CD4-positive, alpha-beta T cell treated with Interferon alpha-2 for 1 hour (primary cell): ENCODE measurements at regions not wholly inside any gene's neighbourhood (a gene's known extent, or its start where the extent isn't known, plus 50 kb on each side); places are given as distances from the start of the nearest gene placed in this dataset.
"Not testable (repeated sequence)": the region's sequence is repeated elsewhere in the genome, so short reads cannot be mapped to it uniquely, and the experiment has no call there.

Source experiments
- DNase-seq, 2 donors: peaks; one replicate each; pipeline ENCODE4 v3.0.0-alpha.2; 2020 to 2022

DNA sequence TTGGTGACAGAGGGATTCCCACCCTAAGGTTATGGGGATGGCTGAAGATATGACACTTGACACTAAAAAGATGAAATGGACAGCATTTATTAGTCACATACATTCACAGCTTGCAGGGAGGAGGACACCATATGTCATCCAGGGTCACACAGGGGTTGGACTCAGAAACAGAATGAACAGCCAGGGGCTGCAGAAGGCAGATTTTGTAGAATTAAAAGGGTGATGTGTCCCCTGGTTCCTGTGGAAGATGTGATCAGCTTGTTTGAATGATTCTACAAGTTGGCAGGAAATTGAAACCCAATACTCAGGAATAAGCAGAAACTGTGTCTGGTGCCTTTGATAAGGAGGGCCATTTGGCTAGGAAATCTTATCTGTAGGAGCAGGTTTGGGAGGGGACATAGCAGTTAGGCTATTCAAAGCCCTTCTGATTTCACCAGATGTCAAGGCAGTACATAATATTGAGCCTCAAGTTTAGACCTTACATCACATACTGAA lies 102.3 kb upstream of the GRIN3A start:
- DNase-seq, result no peak

DNA sequence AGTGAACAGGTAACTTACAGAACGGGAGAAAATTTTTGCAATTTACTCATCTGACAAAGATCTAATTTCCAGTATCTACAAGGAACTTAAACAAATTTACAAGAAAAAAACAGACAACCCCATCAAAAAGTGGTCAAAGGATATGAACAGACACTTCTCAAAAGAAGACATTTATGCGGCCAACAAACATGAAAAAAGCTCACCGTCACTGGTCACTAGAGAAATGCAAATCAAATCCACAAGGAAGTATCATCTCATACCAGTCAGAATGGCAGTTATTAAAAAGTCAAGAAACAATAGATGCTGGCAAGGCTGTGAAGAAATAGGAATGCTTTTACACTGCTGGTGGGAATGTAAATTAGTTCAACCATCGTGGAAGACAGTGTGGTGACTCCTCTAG lies 100.5 kb upstream of the GRIN3A start:
- not testable (repeated sequence) for DNase-seq

DNA sequence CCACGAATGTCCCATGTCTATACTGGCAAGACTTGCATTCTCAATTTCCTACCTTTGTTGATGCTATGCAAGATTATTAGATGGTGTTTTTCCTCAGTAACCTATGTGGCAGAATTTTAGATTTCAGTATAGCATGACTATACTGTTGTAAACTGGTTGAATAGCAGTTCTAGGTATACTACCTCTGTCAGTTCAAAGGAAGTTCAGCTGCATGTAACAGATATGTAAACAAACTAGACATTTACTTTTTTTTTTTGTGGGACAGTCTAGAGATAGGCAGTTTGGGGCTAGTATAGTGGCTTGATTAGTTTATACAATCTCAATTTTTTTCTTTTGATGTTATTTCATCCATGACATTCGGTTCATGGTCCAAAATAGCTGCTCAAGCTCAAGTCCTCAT lies 97.6 kb upstream of the GRIN3A start:
- DNase-seq, result no peak

DNA sequence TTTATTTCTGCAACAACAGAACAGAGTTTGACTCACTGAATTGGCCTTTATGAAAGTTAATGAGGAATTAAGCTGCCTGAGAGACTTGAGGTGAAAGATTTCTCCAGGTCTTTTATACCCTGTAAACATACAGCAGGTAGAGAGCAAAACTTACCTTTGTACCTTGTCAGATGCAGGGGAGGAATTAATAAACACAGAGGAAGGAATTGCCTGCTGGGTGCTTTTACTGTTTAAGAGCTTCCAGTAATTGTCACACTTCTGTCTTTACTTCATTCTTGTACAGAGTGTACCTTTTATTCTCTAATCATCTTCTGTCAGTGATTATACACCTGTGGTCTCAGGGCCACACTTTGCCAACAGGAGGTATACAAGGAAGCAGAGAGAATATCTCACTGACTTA lies 94.0 kb upstream of the GRIN3A start:
- DNase-seq, result no peak

DNA sequence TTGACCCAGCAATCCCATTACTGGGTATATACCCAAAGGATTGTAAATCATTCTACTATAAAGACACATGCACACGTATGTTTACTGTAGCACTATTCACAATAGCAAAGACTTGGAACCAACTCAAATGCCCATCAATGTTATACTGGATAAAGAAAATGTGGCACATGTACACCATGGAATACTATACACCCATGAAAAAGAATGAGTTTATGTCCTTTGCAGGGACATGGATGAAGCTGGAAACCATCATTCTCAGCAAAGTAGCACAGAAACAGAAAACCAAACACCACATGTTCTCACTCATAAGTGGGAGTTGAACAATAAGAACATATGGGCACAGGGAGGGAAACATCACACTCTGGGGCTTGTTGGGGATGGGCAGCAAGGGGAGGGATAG lies 83.0 kb upstream of the GRIN3A start:
- DNase-seq, result not testable (repeated sequence)

DNA sequence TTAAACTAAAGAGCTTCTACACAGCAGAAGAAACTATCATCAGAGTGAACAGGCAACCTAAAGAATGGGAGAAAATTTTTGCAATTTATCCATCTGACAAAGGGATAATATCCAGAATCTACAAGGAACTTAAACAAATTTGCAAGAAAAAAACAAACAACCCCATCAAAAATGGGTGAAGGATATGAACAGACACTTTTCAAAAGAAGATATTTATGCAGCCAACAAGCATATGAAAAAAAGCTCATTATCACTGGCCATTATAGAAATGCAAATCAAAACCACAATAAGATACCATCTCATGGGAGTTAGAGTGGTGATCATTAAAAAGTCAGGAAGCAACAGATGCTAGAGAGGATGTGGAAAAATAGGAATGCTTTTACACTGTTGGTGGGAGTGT lies 82.5 kb upstream of the GRIN3A start:
- DNase-seq, result not testable (repeated sequence)

DNA sequence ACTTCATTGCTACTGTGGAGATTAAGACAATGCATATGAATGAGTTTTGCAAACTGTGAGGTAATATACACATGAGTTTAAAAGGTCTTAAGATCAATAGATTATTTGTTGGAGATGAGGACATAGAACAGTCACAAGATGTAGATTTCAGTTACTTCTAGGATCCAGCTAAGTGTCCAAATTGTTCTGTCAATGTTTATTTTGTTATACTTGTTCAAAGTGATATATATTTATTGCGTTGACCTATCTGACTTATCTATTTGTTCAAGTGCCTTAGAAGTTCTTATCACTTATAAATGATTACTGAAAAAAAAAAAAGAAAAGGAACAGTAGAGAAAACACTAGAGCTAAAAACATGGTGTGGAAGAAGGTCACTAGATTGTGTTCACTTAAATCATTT lies 75.6 kb upstream of the GRIN3A start:
- DNase-seq, result no peak

DNA sequence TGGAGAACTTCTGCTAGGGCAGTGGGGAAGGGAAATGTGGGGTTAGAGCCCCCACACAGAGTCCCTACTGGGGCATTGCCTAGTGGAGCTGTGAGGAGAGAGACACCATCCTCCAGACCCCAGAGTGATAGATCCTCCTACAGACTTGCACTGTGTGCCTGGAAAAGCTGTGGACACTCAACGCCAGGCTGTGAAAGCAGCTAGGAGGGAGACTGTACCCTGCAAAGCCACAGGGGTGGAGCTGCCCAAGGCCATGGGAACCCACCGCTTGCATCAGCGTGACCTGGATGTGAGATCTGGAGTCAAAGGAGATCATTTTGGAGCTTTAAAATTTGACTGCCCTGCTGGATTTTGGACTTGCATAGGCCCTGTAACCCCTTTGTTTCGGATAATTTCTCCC lies 69.4 kb upstream of the GRIN3A start:
- not testable (repeated sequence) for DNase-seq

DNA sequence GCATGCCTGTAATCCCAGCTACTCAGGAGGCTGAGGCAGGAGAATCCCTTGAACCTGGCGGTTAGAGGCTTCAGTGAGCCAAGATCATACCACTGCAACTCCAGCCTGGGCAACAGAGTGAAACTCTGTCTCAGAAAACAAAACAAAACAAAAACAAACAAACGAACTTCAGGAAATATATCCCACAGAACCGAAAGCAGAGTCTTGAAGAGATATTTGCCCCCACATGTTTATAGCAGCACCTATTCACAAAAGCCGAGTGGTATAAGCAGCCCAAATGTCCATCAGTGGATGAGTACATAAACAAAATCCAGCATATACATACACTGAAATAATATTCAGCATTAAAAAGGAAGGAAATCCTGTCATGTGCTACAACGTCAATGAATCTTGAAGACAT lies 57.6 kb upstream of the GRIN3A start:
- no peak for DNase-seq

DNA sequence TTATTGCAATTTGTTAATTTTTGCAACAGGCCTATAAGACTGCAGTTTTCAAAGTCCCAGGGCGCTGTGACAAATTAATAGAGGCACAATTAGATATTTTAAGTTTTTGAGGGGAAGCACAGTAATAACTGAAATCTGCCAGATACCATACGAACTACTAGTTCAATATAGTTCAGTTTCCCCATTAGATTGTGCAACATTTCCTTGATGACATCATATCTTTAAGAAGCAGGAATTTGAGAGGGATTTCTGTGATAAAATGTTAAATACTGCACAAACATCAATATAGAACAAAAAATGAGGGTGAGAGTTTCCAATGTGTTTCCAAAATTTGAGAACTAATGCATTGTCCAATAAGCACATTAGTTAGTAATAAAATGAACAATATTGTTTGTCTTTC lies 56.7 kb upstream of the GRIN3A start:
- no peak for DNase-seq

DNA sequence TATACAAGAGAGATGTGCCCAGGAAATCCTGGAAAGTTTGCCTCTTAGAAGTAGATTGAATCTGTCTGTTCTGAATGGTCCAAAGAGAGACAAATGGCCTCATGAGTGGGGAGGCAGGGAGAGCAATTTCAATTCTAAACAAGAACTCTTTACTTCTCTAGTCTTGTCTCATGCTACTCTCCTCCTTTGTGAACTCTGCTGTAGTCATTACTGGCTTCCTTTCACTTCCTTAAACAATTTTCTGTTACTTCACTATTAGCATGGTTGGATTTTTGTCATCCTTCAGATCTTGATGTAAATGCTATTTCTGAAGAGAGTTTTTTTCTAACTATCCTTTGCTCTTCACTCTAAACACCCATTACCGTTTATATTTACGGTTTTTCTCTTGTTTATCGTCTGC lies 54.0 kb upstream of the GRIN3A start:
- DNase-seq, result no peak

DNA sequence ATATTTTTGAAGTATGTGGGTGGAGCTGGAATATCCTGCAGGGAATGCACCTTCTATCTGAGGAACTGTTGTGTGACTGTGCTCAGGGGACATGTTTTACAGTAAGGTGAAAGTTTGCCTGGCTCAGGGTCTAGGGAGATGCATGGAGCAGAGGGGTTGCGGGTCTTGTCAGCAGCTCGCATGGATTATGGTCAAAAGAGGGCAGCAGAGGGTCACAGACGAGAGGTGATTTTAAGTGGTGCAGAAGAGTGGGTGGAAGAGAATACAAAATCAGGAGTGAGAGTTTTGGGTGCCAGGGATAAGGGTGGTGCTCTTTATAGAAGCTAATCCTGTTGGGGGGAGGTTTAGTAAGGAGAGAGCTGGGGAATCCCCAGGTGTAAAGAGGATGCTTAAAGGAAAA lies 53.5 kb upstream of the GRIN3A start:
- no peak for DNase-seq

DNA sequence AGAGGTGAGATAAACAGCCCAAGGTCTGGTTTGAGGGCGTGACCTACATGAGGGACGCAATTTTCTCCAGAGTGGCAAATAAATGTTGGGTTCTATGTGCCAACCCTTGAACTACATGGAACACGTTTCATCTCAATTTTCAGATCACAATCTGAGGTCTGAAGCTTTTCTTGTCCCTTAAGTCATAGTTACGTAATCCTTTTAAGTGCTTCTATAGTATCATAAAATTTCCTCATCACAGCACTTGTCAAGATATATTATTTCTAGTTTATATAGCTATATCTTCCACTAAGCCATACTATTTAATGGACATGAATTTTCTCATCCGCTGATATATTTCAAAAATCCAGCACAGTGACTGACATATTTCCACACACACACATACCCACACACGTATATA lies 53.1 kb upstream of the GRIN3A start:
- DNase-seq, result no peak
